ENCODE measurements at regions not wholly inside any gene's neighbourhood (a gene's known extent, or its start where the extent isn't known, plus 50 kb on each side); places are given as distances from the start of the nearest gene placed in this dataset.
A peak's percentile ranks its signal among the peaks of the same experiment; 100 is the strongest.

- DNase-seq (ENCODE audit: extremely low read depth in 1 of 4, low spot score in 3 of 4) (no peak), FAIRE-seq (no peak), ATAC-seq (no peak)
- no TSS peak for BruUV-seq (replicated peaks)
- no peak overlapping the region for H3K4me3 ChIP-seq
- in situ Hi-C loops (cut with MboI): loop anchor here (10.0 kb wide), 1 partner anchor 87 kb away; the partner anchor contains the start of gene SDC1
- peaks cover 2 to 23% of the 10 kb centered on the region in 2 experiments; a peak in 3 of 5 replicates for H3K27me3 ChIP-seq (ENCODE audit: control insufficient read depth in 2 of 2, insufficient read depth in 2 of 2, low read length in 2 of 2)
- H3K9me3 ChIP-seq (replicated peaks; ENCODE audit: control insufficient read depth, insufficient read depth, low read depth, low read length): no peaks in the 10 kb centered on the region
- peaks cover 3% of the 10 kb centered on the region for H3K9me1 ChIP-seq (ENCODE audit: control insufficient read depth, insufficient read depth, low read length)
- H3K36me3 ChIP-seq (ENCODE audit: control insufficient read depth, insufficient read depth, low read length): no peaks in the 10 kb centered on the region
- ChIA-PET POLR2A (interaction anchor here (0.6 to 0.7 kb wide), 2 partner anchors 99 to 972 kb away, joined by 3 read pairs; no protein-coding TSS in a partner anchor), CTCF (ENCODE audit: low intra/inter-chr PET ratio) (no interaction called here)
- 73% methylated on average over 8 of the region's 8 CpGs for WGBS (ENCODE audit: insufficient coverage, low coverage, missing lambda C conversion rate)
- H3K79me2 ChIP-seq (ENCODE audit: control insufficient read depth, insufficient read depth, low read length): no peaks in the 10 kb centered on the region
- no peak overlapping the region for H2AFZ ChIP-seq (ENCODE audit: low read depth, low read length)
- H4K20me1 ChIP-seq (replicated peaks; ENCODE audit: control insufficient read depth, insufficient read depth, low read length): no peaks in the 10 kb centered on the region
- H3K9ac ChIP-seq (ENCODE audit: insufficient read depth in 1 of 2, low read depth in 2 of 2, low read length in 2 of 2): no peak overlapping the region
- TF ChIP-seq NRF1 (conservative IDR thresholded peaks at IDR 0.05 in 1 of 2, IDR thresholded peaks at IDR 0.05 in 1 of 2) (no peak), SMC3 (conservative IDR thresholded peaks at IDR 0.05; ENCODE audit: insufficient read depth, low read depth, low read length) (no peak), ZBTB33 (CRISPR knock-in tag; IDR thresholded peaks at IDR 0.05) (0 out of 2 replicates have a peak, but pooled peaks have one; percentile 33)
- no peak overlapping the region for H3K27ac ChIP-seq (ENCODE audit: extremely low read depth, low read depth, low read length)
- intact Hi-C loops (cut with micrococcal nuclease): no loop called here
- H3K4me2 ChIP-seq (ENCODE audit: insufficient read depth, low read length): no peak overlapping the region
- peaks cover 3 to 14% of the 10 kb centered on the region in 2 experiments; a peak in 3 of 5 replicates for H3K4me1 ChIP-seq (replicated peaks in 1 of 2; ENCODE audit: control insufficient read depth in 2 of 2, insufficient read depth in 2 of 2, low read length in 2 of 2)
Measured at GRCh38 chr2:20137884-20138283, 86.5 kb upstream of the LAPTM4A start.

All from K562 (cell line).